ENCODE measurements at regions not wholly inside any gene's neighbourhood (a gene's known extent, or its start where the extent isn't known, plus 50 kb on each side); places are given as distances from the start of the nearest gene placed in this dataset.

DNA sequence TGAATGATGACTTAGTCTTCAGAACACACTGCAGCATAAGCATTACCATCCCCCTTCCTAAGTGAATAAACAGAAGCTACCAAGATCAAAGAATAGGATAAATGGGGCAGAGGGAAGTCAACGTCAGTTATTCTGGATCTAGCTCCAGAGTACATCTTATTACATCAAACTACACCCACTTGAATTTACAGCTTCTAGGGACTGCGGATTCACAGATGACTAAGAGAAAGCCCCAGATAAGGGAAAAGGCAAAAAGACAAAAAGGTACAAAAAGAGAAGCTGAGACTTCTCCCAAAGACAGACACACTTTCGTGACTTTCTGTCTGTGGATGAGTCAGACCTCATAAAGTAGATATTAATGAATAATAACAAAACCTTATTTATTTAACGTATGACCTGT, 457.9 kb upstream of the BRINP1 start:
- no peak for DNase-seq
- Histone ChIP-seq H3K9me3 (replicated peaks in 1 of 3) (no peaks in the 10 kb centered on the region), H3K4me3 (no peak overlapping the region), H3K27me3 (no peaks in the 10 kb centered on the region), H3K36me3 (replicated peaks in 1 of 2) (no peaks in the 10 kb centered on the region), H3K4me1 (replicated peaks in 1 of 2) (no peaks in the 10 kb centered on the region), H3K27ac (no peak overlapping the region)
- intact Hi-C loops (cut with DNase I) = no loop called here
- TF ChIP-seq CTCF (IDR thresholded peaks at IDR 0.05) = no peak
- no peak for TF ChIP-seq POLR2A (IDR thresholded peaks at IDR 0.05)
- 37 to 46% (median 41%) methylated on average over 4 of the region's 4 CpGs for WGBS, 4 donors

DNA sequence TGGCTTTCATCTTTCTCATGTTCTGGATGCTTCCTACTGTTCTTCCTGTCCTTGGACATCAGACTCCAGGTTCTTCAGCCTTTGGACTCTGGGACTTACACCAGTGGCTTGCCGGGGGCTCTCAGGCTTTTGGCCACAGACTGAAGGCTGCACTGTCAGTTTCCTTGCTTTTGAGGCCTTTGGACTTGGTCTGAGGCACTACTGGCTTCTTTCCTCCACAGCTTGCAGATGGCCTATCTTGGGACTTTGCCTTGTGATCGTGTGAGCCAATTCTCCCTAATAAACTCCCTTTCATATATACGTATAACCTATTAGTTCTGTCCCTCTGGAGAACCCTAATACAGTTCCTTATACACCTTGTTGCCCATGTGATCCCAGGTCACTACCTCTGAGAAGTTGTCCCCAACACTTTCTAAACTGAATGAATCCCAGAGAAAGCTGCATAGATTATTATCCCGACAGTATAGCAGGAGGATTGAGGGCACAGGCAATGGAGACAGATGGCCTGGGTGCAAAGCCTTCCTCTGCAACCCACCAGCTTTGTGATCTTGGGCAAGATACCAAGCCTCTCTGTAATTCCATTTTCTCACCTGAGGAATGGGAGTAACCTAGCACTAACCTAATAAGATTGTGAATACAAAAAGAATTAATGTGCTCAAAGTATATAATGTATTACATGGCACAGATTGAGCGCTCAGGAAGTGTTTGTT, 449.6 kb upstream of the BRINP1 start:
- H3K4me1 ChIP-seq (replicated peaks in 1 of 2) = no peaks in the 10 kb centered on the region
- H3K27ac ChIP-seq = no peak overlapping the region
- H3K27me3 ChIP-seq = no peaks in the 10 kb centered on the region
- intact Hi-C loops (cut with DNase I) = loop anchor here in 1 of 2 donors (5.0 kb wide), 1 partner anchor 52 kb away; no protein-coding TSS in a partner anchor
- DNase-seq = no peak
- no peak for TF ChIP-seq CTCF (IDR thresholded peaks at IDR 0.05)
- TF ChIP-seq POLR2A (IDR thresholded peaks at IDR 0.05) = no peak
- 78 to 84% (median 80%) methylated on average over 5 of the region's 5 CpGs for WGBS, 4 donors
- H3K4me3 ChIP-seq = no peak overlapping the region
- H3K9me3 ChIP-seq (replicated peaks in 1 of 3) = no peaks in the 10 kb centered on the region
- H3K36me3 ChIP-seq (replicated peaks in 1 of 2) = no peaks in the 10 kb centered on the region

GRCh38 chr9:119810645-119811429, 441.6 kb upstream of the BRINP1 start:
- DNase-seq = no peak
- 67 to 74% (median 70%) methylated on average over 9 of the region's 9 CpGs for WGBS, 4 donors
- Histone ChIP-seq H3K27me3 (no peaks in the 10 kb centered on the region), H3K27ac (no peak overlapping the region), H3K4me3 (no peak overlapping the region), H3K4me1 (replicated peaks in 1 of 2) (no peaks in the 10 kb centered on the region), H3K36me3 (replicated peaks in 1 of 2) (no peaks in the 10 kb centered on the region), H3K9me3 (replicated peaks in 1 of 3) (no peaks in the 10 kb centered on the region)
- TF ChIP-seq POLR2A (IDR thresholded peaks at IDR 0.05) (no peak), CTCF (IDR thresholded peaks at IDR 0.05) (no peak)
- intact Hi-C loops (cut with DNase I) = no loop called here

DNA sequence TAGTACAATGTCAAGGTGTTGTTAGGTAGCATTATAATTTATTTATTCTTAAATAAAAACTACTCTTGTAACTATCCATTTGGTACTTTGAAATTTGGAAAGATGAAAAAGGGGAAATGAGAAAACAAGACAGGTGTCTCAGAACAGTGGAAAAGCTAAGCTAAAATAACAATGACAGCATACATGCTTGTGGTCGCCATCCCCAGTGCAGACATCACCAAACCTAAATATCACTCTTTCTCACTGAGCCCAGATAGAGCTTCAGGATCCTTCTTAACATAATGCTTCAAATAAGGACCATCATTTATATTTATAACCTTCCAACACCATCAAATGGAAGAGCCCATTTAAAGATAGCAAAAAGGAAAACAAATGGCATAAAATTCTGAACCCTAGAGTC, 434.4 kb upstream of the BRINP1 start:
- Histone ChIP-seq H3K27me3 (no peaks in the 10 kb centered on the region), H3K4me3 (no peak overlapping the region), H3K27ac (no peak overlapping the region), H3K4me1 (replicated peaks in 1 of 2) (no peaks in the 10 kb centered on the region), H3K9me3 (replicated peaks in 1 of 3) (no peaks in the 10 kb centered on the region), H3K36me3 (replicated peaks in 1 of 2) (no peaks in the 10 kb centered on the region)
- intact Hi-C loops (cut with DNase I) = no loop called here
- WGBS, 4 donors = 60 to 93% (median 83%) methylated on average over 1 of the region's 1 CpG
- TF ChIP-seq POLR2A (IDR thresholded peaks at IDR 0.05) = no peak
- TF ChIP-seq CTCF (IDR thresholded peaks at IDR 0.05) = no peak
- DNase-seq = no peak
